ENCODE measurements at regions not wholly inside any gene's neighbourhood (a gene's known extent, or its start where the extent isn't known, plus 50 kb on each side); places are given as distances from the start of the nearest gene placed in this dataset.
"Not testable (repeated sequence)": the region's sequence is repeated elsewhere in the genome, so short reads cannot be mapped to it uniquely, and the experiment has no call there.

DNA sequence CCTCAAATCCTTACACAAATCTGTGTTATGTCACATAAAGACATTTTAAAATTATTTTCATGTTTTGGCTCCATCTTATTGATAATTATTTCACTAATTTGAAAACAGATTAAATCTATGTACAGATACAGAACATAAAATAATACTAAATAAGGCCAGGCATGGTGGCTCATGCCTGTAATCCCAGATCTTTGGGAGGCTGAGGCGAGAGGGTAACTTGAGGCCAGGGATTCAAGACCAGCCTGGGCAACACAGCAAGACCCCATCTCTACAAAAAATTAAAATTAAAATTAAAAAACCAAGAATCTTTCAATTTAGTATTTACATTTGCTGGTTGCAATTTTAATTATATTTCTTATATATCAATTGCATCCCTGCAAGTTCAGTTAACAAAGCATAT, 246.4 kb upstream of the MKLN1 start:
- Histone ChIP-seq H3K9ac (ENCODE audit: low read length) (no peak overlapping the region), H3K4me1 (ENCODE audit: control insufficient read depth in 2 of 2, insufficient read depth in 2 of 2, low read length in 2 of 2) (peaks cover 3 to 15% of the 10 kb centered on the region in 2 donors), H3K4me3 (ENCODE audit: control extremely low read depth in 1 of 5, extremely low read depth in 1 of 5, insufficient read depth in 1 of 5, low read depth in 2 of 5, low read length in 4 of 5) (no peak overlapping the region), H3K36me3 (replicated peaks in 1 of 2; ENCODE audit: control extremely low read depth in 1 of 2, control insufficient read depth in 1 of 2, extremely low read depth in 1 of 2, insufficient read depth in 2 of 2, low read length in 1 of 2) (peaks cover 6 to 32% of the 10 kb centered on the region in 2 experiments), H2AFZ (ENCODE audit: insufficient read depth, low read depth, low read length, poor library complexity, severe bottlenecking) (no peak overlapping the region), H3K79me2 (ENCODE audit: control insufficient read depth, insufficient read depth, low read length) (peaks cover 96% of the 10 kb centered on the region), H3K27ac (ENCODE audit: low read length in 2 of 2) (no peak overlapping the region), H3K9me3 (ENCODE audit: control extremely low read depth in 1 of 3, control insufficient read depth in 2 of 3, insufficient read depth in 1 of 3, low read length in 2 of 3) (no peaks in the 10 kb centered on the region), H3K4me2 (replicated peaks; ENCODE audit: low read depth, low read length, poor library complexity, severe bottlenecking) (no peak overlapping the region), H3K27me3 (replicated peaks in 1 of 4; ENCODE audit: control extremely low read depth in 1 of 4, control insufficient read depth in 3 of 4, insufficient read depth in 4 of 4, low read length in 3 of 4) (no peaks in the 10 kb centered on the region), H4K20me1 (ENCODE audit: control insufficient read depth, insufficient read depth, low read length, poor library complexity, severe bottlenecking) (peaks cover 87% of the 10 kb centered on the region)
- Mint-ChIP-seq H3K4me3 (no peak overlapping the region), H3K27me3 (no peaks in the 10 kb centered on the region), H3K9me3 (ENCODE audit: insufficient read depth) (no peaks in the 10 kb centered on the region), H3K4me1 (peaks cover 42% of the 10 kb centered on the region), H3K27ac (no peak overlapping the region)
- ChIA-PET CTCF (interaction anchor here (0.5 to 1.7 kb wide), 2 partner anchors 10 to 99 kb away, joined by 3 to 4 read pairs; no protein-coding TSS in a partner anchor), POLR2A (no interaction called here)
- DNase-seq (no peak), ATAC-seq (ENCODE audit: low read depth) (no peak)
- no CpG with 5 or more reads among the region's 1 CpG for WGBS (ENCODE audit: insufficient coverage)
- TF ChIP-seq CTCF (IDR thresholded peaks at IDR 0.05) (no peak), EZH2 (IDR thresholded peaks at IDR 0.05; ENCODE audit: borderline replicate concordance, insufficient read depth, low read depth, low read length, poor library complexity, severe bottlenecking) (no peak)
- intact Hi-C loops (cut with micrococcal nuclease) = no loop called here

- Histone ChIP-seq H3K9me3 (ENCODE audit: control extremely low read depth in 1 of 3, control insufficient read depth in 2 of 3, insufficient read depth in 1 of 3, low read length in 2 of 3) (no peaks in the 10 kb centered on the region), H3K4me3 (ENCODE audit: control extremely low read depth in 1 of 5, extremely low read depth in 1 of 5, insufficient read depth in 1 of 5, low read depth in 2 of 5, low read length in 4 of 5) (no peak overlapping the region), H3K27me3 (replicated peaks in 1 of 4; ENCODE audit: control extremely low read depth in 1 of 4, control insufficient read depth in 3 of 4, insufficient read depth in 4 of 4, low read length in 3 of 4) (no peaks in the 10 kb centered on the region), H3K4me2 (replicated peaks; ENCODE audit: low read depth, low read length, poor library complexity, severe bottlenecking) (no peak overlapping the region), H3K79me2 (ENCODE audit: control insufficient read depth, insufficient read depth, low read length) (peaks cover 98% of the 10 kb centered on the region), H3K9ac (ENCODE audit: low read length) (no peak overlapping the region), H3K36me3 (replicated peaks in 1 of 2; ENCODE audit: control extremely low read depth in 1 of 2, control insufficient read depth in 1 of 2, extremely low read depth in 1 of 2, insufficient read depth in 2 of 2, low read length in 1 of 2) (peaks cover 6 to 33% of the 10 kb centered on the region in 2 experiments), H2AFZ (ENCODE audit: insufficient read depth, low read depth, low read length, poor library complexity, severe bottlenecking) (no peak overlapping the region), H4K20me1 (ENCODE audit: control insufficient read depth, insufficient read depth, low read length, poor library complexity, severe bottlenecking) (peaks cover 92% of the 10 kb centered on the region), H3K27ac (ENCODE audit: low read length in 2 of 2) (no peak overlapping the region), H3K4me1 (ENCODE audit: control insufficient read depth in 2 of 2, insufficient read depth in 2 of 2, low read length in 2 of 2) (peaks cover 5 to 15% of the 10 kb centered on the region in 2 donors)
- ChIA-PET POLR2A (no interaction called here), CTCF (no interaction called here)
- WGBS (ENCODE audit: insufficient coverage) = no CpG with 5 or more reads among the region's 1 CpG
- peaks cover 45% of the 10 kb centered on the region for H3K4me1 Mint-ChIP-seq
- no peaks in the 10 kb centered on the region for H3K9me3 Mint-ChIP-seq (ENCODE audit: insufficient read depth)
- DNase-seq (no peak), ATAC-seq (ENCODE audit: low read depth) (no peak)
- TF ChIP-seq EZH2 (IDR thresholded peaks at IDR 0.05; ENCODE audit: borderline replicate concordance, insufficient read depth, low read depth, low read length, poor library complexity, severe bottlenecking) (no peak), CTCF (IDR thresholded peaks at IDR 0.05) (no peak)
- no peaks in the 10 kb centered on the region for H3K27me3 Mint-ChIP-seq
- intact Hi-C loops (cut with micrococcal nuclease) = no loop called here
- no peak overlapping the region for H3K27ac Mint-ChIP-seq
- H3K4me3 Mint-ChIP-seq = no peak overlapping the region
Measured at GRCh38 chr7:131083781-131084180, 243.9 kb upstream of the MKLN1 start.

GRCh38 chr7:131084336-131084735, 243.3 kb upstream of the MKLN1 start:
- intact Hi-C loops (cut with micrococcal nuclease); H3K27me3 Mint-ChIP-seq; ATAC-seq (ENCODE audit: low read depth); H3K4me2 ChIP-seq (replicated peaks; ENCODE audit: low read depth, low read length, poor library complexity, severe bottlenecking); H2AFZ ChIP-seq (ENCODE audit: insufficient read depth, low read depth, low read length, poor library complexity, severe bottlenecking); H3K9me3 ChIP-seq (ENCODE audit: control extremely low read depth in 1 of 3, control insufficient read depth in 2 of 3, insufficient read depth in 1 of 3, low read length in 2 of 3); H3K9ac ChIP-seq (ENCODE audit: low read length); H3K4me3 Mint-ChIP-seq; POLR2A ChIA-PET; H3K4me3 ChIP-seq (ENCODE audit: control extremely low read depth in 1 of 5, extremely low read depth in 1 of 5, insufficient read depth in 1 of 5, low read depth in 2 of 5, low read length in 4 of 5); H3K27me3 ChIP-seq (replicated peaks in 1 of 4; ENCODE audit: control extremely low read depth in 1 of 4, control insufficient read depth in 3 of 4, insufficient read depth in 4 of 4, low read length in 3 of 4); DNase-seq; H3K27ac ChIP-seq (ENCODE audit: low read length in 2 of 2); H3K9me3 Mint-ChIP-seq (ENCODE audit: insufficient read depth); CTCF ChIA-PET: not testable (repeated sequence)
- H3K4me1 ChIP-seq (ENCODE audit: control insufficient read depth in 2 of 2, insufficient read depth in 2 of 2, low read length in 2 of 2) = peaks cover 5 to 15% of the 10 kb centered on the region in 2 donors
- H3K79me2 ChIP-seq (ENCODE audit: control insufficient read depth, insufficient read depth, low read length) = peaks cover 98% of the 10 kb centered on the region
- H3K27ac Mint-ChIP-seq = peak overlapping the region; percentile 27
- peaks cover 3 to 30% of the 10 kb centered on the region in 2 experiments for H3K36me3 ChIP-seq (replicated peaks in 1 of 2; ENCODE audit: control extremely low read depth in 1 of 2, control insufficient read depth in 1 of 2, extremely low read depth in 1 of 2, insufficient read depth in 2 of 2, low read length in 1 of 2)
- WGBS (ENCODE audit: insufficient coverage) = 80% methylated on average over 1 of the region's 1 CpG
- H4K20me1 ChIP-seq (ENCODE audit: control insufficient read depth, insufficient read depth, low read length, poor library complexity, severe bottlenecking) = peaks cover 92% of the 10 kb centered on the region
- H3K4me1 Mint-ChIP-seq = peaks cover 48% of the 10 kb centered on the region

All from B cell (primary cell).